8988T (cell line): ENCODE measurements at regions not wholly inside any gene's neighbourhood (a gene's known extent, or its start where the extent isn't known, plus 50 kb on each side); places are given as distances from the start of the nearest gene placed in this dataset.
"Not testable (repeated sequence)": the region's sequence is repeated elsewhere in the genome, so short reads cannot be mapped to it uniquely, and the experiment has no call there.

Source experiments
- DNase-seq: peaks from one replicate; pipeline ENCODE4 v3.0.0; 2011

DNA sequence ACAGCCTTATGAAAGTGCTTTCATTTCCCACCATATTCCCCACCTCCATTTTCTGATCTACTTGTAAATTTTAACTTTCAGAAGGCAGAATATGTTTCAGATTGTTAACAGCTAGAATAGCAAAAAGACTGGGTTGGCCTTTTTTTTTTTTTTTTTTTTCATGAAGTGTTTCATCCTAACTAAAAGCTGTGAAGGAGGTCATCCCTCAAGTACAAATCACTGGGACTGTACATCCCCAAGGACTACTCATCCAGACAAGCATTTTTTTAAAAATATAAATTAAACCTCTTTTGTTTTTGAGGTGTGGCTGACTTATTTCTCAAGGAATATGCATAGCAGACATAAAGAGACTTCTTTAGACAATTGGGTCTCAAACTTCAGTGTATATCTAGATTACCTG, 542.1 kb upstream of the TUSC1 start:
- DNase-seq, result no peak

DNA sequence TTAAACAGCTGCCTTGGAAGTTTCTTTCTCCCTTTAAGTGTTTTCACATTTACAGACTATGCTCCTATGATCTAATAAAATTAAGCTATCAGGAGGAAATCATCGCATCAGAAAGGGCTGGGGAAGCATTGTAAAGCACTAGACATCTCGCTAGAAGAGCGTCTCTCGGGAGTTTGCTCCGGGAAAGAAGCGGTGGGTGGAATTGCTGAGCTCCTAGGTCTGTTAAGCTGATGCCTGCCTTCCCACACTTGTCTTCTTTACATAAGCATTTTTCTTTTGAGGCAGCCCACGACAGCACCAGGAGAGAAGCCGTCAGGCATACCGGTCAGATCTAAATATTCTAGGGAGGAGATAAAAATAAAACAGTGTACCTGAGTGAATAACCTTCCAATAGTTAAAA, 541.7 kb upstream of the TUSC1 start:
- no peak for DNase-seq

DNA sequence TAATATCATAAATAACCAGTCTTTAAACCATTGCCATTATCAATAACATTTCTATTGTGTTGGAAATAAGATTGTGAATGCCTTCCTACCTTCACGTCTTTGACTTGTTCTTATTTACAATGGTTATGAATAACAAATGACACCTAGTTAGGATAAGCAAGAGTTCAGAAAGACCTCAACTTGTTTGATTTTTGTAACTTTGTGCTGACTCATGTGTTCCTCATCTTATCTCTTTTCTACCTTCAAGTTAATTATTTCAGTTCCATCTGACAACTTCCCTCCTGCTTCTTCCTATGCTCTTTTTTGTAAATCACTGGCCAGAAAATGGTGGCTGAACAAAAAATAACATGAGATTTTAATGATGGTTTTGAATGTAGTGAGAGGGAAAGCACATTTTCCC, 538.5 kb upstream of the TUSC1 start:
- DNase-seq, result no peak

DNA sequence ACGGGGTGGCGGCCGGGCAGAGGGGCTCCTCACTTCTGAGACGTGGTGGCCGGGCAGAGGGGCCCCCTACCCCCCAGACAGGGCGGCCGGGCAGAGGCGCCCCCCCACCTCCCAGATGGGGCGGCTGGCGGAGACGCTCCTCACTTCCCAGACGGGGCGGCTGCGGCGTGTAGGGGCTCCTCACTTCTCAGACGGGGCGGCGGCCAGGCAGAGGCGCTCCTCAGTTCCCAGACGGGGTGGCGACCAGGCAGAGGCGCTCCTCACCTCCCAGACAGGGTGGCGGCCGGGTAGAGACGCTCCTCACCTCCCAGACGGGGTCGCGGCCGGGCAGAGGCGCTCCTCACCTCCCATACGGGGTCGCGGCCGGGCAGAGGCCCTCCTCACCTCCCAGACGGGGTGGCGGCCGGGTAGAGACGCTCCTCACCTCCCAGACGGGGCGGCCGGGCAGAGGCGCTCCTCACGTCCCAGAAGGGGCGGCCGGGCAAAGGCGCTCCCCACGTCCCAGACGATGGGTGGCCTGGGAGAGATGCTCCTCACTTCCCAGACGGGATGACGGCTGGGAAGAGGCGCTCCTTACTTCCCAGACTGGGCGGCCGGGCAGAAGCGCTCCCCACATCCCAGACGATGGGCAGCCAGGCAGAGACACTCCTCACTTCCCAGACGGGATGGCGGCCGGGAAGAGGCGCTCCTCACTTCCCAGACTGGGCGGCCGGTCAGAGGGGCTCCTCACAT, 536.6 kb upstream of the TUSC1 start:
- not testable (repeated sequence) for DNase-seq

DNA sequence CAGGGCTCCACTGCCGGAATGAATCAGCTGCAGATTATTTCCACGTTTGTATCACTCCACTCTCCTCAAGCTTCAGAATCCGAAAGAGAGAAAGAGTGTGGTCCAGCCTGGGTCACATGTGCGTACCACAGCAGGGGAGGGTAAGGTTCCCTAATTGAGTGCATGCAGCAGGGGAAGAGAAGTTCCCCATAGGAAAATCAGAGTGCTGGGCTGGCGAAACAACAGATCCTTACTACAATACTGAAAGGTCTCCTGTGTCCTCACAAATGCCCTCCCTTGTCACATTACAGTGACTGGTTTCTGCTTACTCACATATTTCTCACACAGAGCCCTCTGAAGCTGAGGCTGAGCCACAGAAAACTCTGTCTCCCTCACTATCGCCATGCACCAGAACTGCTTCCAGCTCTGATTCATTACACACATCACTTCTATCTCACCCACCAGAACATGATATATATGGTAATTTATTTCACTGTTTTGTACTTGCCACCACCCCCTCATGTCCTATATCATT, 532.2 kb upstream of the TUSC1 start:
- DNase-seq, result no peak

DNA sequence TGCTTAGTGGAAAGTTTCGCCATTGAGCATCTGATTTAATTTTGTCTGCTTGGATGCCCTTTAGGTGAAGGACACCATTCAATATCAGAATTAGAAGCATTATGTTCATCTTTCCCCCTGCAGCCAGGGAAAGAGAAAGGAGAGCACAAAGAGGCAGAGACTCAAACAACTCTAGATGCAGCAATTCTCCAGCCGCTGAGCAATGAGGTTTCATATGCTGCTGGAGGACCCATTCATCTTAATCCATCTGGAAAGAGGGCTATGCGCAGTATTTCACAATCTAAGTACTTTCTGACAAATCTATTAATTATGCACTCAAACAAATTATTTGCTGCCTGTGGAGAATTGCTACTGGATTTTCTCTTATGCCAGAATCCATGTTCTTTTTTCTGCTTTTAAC, 527.0 kb upstream of the TUSC1 start:
- DNase-seq, result no peak

DNA sequence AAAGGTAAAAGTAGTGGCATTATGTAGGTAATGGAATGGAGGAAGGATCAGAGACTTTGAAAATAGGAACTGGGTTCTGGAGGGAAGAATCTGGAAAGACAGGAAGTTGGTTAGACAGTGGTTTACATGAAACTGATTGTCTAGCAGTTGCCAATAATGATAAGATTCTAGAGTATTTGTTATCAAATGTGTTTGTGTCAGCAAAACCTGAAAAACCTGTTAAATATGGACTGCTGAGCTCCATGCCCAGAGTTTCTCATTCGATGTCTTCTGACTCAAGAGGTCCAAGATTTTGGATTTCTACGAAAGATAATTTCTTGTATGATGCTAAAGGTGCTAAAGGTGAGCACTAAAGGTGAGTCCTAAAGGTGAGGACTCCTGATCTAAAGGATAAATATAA, 515.0 kb upstream of the TUSC1 start:
- no peak for DNase-seq

DNA sequence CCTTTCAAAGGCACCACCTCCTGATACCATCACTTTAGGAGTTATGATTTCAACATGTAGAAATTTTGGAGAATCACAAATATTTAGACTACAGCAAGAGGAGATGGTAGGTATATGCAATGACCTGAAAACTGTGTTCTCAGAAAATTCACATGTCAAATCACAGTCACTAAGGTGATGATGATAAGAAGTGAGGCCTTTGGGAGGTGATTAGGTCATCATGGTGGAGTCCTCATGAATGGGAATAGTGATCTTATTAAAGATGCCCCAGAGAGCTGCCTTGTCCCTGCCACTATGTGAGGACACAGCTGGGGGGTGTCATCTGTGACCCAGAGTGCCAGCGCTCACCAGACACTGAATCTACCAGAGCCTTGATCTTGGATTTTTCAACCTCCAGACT, 513.5 kb upstream of the TUSC1 start:
- no peak for DNase-seq

DNA sequence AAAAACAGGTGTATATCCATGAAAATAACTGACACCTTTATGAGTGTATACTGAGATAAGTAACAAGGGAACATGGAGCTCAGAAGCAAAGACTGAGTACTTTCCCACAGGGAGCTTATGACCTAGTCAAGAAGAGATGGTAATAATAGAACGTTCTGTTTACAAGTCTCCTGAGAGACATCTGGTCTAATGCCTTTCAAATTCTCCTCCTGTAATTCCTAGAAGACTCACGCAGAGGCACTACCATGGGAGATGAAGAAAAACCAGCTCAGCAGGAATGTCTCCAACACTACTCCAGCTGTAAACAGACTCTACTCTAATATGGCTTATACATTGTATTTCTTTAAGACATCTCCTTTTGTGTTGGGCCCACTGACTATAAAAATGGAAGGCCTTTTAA, 503.6 kb upstream of the TUSC1 start:
- no peak for DNase-seq

DNA sequence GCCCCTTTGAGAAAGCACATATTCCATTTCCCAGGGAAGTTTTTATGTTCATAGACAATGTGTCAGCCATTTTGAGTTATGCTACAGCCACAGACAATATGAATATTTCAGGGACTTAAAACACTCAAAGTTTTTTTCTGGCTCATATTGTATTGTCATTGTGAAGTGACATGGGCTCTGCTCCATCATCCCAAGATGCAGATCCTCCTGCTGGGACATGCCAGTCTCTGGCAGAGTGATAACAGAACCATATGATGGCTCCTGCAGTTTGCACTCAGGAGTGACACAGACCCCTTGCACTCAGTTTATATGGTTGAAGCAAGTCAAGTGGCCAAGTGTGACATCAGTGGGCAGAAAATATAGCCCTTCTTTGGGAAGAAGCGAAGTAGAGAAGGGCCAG, 498.4 kb upstream of the TUSC1 start:
- no peak for DNase-seq

DNA sequence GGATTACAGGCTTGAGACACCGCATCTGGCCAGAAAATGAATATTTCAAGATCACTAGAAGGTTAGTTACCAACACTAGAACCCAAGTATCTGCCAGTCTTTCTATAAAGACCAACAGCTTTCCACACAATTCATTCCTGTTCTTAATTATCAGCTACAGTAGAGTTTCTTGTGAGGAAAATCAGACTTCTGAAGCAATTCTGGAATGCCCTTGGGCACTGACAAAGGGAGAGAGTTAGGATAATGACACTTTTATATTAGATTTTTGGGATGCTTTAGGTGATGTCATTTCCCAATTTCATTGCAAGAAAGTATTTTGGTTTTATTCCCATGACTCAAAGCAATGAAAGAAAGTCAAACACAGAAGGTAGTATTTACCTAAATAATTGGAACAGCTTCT, 497.0 kb upstream of the TUSC1 start:
- DNase-seq, result no peak

DNA sequence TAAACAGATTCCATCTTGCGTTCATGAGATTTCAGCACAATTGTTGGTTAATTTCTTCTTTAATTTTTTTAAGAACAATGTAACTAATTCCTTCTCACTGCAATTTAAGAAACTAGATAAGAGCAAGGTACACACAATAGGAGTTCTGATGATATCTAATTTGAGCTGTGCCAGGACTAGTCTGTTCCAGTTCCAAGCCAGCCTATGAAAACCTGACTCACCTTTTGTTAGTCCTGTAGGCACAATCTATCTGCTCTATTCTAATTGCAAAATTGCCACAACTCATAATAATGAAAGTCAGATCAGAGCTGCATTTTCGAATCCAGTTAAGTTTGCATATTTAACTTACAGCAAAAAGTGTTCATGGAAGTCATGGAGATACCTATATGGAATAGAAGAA, 494.1 kb upstream of the TUSC1 start:
- DNase-seq, result no peak

DNA sequence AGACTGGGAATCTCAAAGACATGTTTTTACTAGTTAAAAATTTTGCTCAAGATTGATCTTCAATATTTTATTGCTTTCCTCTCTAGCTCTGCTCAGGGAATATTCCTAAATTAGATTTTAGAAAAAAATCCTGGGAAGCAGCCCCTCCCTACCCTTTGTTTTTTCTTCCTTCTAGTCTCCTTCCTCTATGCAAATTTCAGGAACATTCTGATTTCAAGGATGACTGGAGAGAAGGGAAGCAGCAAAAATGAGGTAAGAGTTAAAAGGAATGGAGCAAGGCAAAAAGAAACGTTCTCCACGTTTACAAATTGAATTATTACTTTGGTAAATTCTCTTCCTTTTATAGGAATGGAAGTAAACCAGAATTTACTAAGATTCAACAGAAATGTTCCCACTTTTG, 493.4 kb upstream of the TUSC1 start:
- DNase-seq, result no peak

DNA sequence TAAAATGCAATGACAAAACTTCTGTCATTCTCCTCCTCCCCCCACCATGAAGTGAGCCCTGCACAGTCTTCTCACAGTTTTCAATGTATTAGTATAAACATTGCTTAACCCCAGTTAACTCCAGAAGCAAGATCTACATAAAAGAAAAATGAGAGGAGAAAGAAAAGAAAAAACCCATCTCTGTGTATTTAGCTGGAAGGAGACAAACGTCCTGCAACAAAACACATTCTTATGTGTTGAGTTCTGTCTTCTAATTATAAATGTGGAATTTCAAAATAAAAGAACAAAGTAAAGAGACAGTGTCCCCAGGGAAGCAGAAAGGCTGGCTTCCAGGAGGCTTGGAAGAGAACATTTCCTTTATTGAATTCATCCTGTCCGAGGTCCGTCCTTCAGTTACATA, 491.9 kb upstream of the TUSC1 start:
- no peak for DNase-seq

DNA sequence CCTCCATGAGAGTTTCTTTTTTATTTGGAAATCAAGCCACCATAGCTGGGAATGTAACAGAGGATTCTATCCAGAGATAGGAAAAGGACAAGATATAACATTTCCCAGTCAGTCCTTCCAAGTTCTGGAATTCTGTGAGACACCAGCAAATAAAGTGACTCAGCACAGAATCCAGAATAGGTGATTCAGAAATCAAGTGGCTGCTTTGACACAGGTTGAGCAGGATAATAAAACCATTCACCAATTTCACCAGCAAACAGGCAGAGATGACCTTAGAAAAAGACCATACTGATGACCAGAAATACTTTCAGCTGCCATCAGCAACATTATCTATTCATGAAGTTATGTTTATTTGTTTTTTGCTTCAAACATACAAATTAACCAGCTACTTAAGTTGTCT, 491.5 kb upstream of the TUSC1 start:
- DNase-seq, result no peak

DNA sequence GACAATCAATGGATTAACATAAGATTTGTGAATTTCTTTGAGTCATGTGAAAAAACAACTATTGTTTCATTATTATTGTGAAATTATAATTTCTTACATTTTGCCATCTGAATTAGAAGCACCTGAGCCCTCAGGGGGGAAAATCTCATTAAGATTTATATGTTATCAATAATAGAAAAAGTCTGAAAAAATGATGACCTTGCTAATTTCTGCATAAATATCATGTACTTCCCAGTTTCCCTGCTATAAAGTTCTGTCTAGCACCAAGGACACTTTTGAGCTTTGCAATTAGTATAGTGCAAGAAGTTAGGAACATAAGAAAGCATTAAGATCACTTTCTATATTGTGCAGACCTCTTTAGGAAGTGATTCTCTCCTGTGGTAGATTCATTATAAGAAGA, 488.3 kb upstream of the TUSC1 start:
- DNase-seq, result no peak

DNA sequence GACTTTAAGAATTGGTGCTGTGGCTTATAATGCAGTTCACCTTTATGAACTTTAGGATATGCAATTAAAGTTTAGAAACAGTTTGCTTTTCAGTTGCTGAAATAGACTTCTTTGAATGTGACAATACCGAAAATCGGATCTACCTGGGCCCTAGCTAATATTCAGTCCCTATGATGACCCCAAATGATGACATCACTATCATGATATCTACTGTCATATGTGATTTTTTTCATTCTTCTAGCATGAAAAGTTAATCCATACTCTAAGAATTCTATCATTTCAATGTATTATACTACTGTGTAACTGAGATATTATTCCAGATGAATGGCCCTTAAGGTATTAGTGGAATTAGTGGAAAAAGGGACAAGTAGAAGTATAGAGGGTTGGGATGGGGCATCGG, 487.2 kb upstream of the TUSC1 start:
- no peak for DNase-seq

DNA sequence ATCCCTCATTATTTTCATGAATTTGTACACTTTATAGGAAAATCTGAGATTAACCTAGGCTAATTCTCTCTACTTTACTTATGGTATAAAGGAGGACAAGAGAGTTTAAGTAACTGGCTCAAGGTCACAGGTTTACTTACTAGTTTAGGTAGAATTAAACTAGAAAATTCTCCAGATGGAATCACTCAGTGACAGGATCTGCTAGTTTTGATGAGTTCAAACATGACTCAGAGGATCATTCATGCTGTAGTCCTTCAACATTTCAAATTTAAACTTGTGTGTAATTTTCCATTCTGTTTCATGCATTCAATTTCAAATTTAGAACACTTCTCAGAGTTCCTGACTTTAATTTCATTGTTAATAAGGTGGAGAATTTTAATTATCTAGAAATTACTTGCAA, 485.7 kb upstream of the TUSC1 start:
- no peak for DNase-seq

DNA sequence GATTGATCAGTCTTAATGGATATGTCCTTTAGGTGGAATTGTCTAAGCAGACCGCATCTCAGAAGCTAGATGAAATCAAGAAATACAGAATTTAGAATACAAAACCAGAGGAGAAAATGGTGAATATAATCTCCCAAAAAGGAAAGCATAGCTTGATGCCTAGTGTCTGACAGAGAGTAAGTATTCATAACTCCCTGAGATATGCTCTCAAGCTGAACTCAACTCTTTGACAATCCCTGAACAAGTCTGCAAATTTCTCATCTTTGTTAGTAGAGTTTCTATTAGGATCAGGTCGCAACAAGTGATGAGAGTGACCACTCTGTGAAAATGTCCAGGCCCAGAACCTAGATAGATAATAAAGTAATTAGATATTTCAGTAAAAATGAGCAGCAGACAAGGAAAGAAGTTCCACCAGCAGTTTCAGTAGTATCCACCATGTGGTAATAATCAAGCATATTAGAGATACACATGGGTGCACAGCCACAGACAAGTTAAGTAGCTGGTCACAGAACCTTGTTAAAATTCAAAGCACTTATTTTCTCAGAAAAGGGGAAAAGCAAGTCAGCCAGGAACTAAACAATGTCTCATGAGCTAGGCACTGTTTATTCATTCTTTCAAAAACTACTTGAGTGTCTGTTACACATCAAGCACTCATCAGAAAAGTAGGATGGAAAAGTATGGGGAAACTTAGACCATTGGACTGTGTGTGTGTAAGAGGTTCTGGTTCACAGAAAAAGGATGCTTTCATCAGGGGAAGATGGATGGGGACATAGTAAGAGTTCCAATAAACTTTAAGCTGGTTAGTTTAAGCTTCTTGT, 481.5 kb upstream of the TUSC1 start:
- DNase-seq, result no peak

DNA sequence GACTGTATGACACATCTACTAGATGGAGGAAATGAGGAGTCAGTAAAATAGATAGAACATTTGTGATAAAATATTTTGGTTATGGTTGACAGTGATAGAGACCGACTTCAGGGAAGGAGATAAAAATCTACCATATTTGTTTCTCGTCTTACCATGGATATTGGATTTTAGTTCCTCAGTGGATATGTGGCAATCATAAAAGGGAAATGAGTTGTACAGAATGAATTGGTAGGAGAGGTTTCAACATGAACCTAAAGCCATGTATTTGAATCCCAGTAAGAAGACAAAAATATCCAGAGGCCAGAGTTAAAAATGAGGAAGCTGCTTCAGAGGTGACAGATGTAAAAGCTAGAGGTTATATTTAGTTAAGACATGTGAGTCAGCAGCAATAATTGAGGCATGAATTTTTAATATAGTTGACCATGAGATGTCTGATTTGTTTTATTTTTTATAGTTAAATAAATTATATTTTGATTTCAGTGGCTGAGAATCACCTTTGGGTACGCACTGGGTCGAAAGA, 480.4 kb upstream of the TUSC1 start:
- DNase-seq, result no peak

DNA sequence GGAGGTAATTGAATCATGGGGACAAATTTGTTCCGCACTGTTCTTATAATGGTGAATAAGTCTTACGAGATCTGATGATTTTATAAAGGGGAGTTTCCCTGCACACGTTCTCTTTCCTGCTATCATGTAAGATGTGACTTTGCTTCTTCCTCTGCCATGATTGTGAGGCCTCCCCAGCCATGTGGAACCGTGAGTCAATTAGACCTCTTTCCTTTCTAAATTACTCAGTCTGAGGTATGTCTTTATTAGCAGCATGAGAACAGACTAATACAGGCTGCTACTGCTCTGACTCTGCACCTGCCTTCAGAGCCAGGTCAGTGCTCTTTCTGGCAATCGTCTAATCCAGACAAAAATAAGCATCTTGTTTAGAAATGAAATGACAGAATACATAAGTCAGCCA, 479.2 kb upstream of the TUSC1 start:
- DNase-seq, result no peak

DNA sequence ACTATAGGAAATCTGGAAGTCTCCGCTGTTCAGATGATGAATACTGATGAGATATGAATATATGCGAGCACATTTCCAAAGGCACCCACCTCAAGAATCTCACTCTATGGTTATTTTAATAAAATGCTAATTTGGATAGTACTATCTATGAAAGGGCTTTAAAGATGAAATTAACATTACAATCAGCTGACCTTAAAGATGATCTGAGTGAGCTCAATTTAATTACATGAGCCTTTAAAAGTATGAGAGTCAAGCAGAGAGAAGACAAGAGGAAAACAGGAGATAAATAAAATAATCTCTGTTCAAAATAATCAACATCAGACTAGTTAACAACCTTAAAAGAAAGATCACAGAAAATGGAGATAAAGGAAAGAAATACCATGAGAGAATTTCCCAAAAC, 474.1 kb upstream of the TUSC1 start:
- no peak for DNase-seq

DNA sequence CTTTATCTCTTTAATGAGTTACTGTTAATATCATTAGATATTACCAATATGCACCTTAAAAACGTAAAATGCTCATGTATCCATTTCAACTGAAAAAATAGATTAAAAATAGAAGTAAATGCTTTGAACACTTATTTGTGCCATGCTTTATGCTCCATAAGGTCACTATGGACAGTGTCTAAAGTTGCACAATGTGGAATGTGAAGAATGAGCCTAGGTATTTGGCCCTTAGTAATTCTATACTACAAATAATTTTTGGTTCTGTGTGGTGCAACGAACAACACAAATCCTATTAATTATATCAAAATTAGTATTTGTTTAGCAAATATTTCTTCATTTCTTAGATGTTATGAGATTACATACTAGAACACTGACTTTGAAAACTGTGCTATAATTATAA, 469.9 kb upstream of the TUSC1 start:
- DNase-seq, result no peak

DNA sequence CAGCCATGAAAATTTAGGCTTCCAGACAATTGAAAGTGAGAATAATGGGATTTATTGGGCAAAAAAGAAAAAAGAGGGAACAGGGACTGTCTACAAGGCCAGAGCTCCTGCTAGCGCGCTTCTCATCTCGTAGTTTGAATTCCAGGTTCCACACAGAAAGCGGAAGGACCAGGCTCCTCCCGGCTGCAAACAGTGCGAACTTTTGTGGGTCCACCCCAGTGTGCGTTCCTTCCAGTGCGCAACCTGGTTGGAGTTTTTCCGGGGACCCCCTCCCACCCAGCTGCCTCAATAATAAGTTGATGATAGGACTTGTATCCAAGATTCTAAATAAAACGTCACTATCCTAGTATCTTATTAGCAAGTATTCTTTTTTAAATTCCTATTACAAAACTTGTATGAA, 467.7 kb upstream of the TUSC1 start:
- no peak for DNase-seq
